SK-N-SH (cell line): ENCODE measurements at regions not wholly inside any gene's neighbourhood (a gene's known extent, or its start where the extent isn't known, plus 50 kb on each side); places are given as distances from the start of the nearest gene placed in this dataset.

Source experiments
- CHD2 ChIP-seq: fragments of 150-350 bp; IDR thresholded peaks from 2 replicates; pipeline ENCODE4 v1.6.1; 2018; ENCODE audit warnings: low read length; ENCODE audit not compliant: partially characterized antibody
- CTCF ChIP-seq: fragments of 200-600 bp; sonication (generic); IDR thresholded peaks from 2 replicates; pipeline ENCODE4 v1.6.1; 2017; ENCODE audit warnings: antibody characterized with exemption, mild to moderate bottlenecking, moderate library complexity
- EZH2phosphoT487 ChIP-seq: fragments of 200-600 bp; sonication (generic); IDR thresholded peaks from 2 replicates; pipeline ENCODE4 v1.6.1; 2017; ENCODE audit warnings: low read depth, mixed run types, mild to moderate bottlenecking, antibody characterized with exemption, moderate library complexity, borderline replicate concordance
- POLR2AphosphoS5 ChIP-seq: IDR thresholded peaks from 2 replicates; pipeline ENCODE4 v1.6.1; 2012; ENCODE audit warnings: low read depth, low read length
- REST ChIP-seq: IDR thresholded peaks from 2 replicates; pipeline ENCODE4 v1.6.1; 2012; ENCODE audit warnings: mild to moderate bottlenecking, low read depth, low read length, moderate library complexity
- TCF12 ChIP-seq: IDR thresholded peaks from 2 replicates; pipeline ENCODE4 v1.4.0; 2012
- YY1 ChIP-seq: IDR thresholded peaks from 2 replicates; pipeline ENCODE4 v1.4.0; 2012; ENCODE audit warnings: low read depth, mild to moderate bottlenecking

- TF ChIP-seq CTCF = no peak
- TF ChIP-seq POLR2AphosphoS5 = no peak
- no peak for TF ChIP-seq CHD2
- TF ChIP-seq REST = no peak
- no peak for TF ChIP-seq YY1
- no peak for TF ChIP-seq EZH2phosphoT487
- TF ChIP-seq TCF12 = no peak
These were observed 251.0 kb upstream of the TLE3 start for GRCh38 chr15:70348581-70349344.
